SW480 (cell line): ENCODE measurements at regions not wholly inside any gene's neighbourhood (a gene's known extent, or its start where the extent isn't known, plus 50 kb on each side); places are given as distances from the start of the nearest gene placed in this dataset.

ENCODE experiments used
- DNase-seq: peaks from one replicate; pipeline ENCODE4 v3.0.0-alpha.2; 2016; ENCODE audit warnings: low spot score

DNA sequence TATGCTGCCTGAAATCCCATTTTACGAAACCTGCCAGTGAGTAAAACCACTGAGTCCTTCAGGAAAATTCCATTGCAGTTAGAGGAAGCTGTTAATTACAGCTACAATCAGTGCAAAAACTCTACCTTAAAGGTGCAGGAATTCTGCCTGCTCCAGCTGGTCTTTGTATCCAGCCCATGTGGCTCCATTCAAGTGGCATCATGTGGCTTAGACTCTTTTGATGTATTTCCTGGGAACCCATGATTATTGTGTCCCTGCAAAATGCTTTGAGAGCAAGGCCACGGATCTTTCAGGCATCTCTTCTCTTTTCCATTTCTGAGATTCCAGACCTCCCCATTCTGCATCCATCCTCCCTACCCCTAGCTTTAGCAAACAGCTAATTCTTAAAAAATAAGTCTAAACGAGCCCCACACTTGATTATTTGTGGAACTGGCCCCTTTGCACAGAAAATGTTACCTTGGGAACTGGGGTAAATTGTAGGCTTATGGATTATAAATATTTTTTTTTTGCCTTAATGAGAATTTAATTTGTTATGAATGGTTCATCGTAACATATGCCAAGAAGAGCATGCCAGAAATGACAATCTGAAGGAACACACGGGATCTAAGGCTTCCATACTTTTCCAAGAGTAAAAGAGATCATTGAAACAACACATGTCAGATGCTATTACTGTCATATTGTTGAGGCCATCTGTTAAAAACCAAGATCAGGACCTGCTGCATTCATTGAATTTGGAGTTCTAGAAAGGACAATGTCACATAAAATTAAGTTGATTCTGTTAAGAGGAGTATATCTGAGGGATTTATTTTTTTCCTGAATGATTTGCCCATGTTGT, 144.6 kb downstream of the TPH2 start:
- no peak for DNase-seq

- no peak for DNase-seq
These were observed 145.4 kb downstream of the TPH2 start for GRCh38 chr12:72084061-72084460.

DNA sequence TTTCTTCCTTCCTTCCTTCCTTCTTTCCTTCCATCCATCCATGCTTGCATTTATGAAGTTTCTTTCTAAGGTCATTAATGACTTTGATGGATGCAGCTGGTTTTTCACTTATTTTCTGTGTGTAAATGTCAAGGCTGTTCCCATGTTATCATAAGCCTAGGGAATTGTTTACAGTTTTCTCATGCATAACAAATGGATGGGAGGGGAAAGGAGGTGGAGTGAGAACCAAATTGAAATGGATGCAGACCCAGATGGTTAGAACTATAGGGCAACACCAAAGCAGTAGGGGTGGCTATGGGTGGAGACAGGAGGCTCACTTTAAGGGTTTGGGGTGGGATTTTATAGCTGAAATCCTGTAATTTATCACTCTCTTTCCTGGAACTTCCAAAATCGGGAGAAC, 146.2 kb downstream of the TPH2 start:
- no peak for DNase-seq

DNA sequence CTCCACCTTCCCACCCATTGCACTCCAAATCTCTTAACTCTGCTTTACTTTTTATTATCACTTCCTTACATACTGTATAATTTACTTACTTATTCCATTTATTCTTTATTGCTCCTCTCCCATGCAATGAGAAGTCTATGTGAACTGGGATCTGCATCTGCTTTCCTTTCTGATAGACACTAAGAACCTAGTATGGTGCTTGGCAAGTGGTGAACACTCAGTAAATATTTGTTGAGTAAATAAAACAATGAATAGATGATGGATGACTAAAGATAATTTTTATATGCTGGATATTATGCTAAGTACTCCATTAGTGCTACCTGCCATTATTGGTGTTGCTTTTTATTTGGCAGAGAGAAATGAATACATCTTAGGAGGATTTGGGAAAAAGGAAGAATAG, 151.0 kb downstream of the TPH2 start:
- DNase-seq, result no peak

GRCh38 chr12:72093424-72093823, 154.8 kb downstream of the TPH2 start:
- no peak for DNase-seq

DNA sequence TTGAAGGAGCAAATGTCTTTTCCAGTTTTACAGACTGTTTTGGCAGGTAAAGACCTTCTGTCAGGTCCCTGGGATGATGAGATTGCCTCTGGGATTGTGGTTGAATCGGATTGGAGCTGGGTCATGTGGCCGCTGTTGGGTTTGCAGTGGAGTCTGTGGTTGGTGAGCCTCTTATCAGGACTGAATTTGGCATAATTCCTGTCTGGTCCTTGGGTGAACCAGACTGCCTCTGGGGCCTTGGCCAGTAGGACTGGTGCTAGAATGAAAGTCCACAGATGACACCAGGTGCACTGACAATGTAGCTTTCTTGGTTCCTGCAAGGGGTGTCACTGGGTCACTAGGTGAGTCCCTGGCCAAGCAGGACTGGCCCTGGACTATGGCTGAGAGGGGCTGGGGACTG, 155.3 kb downstream of the TPH2 start:
- DNase-seq, result no peak

DNA sequence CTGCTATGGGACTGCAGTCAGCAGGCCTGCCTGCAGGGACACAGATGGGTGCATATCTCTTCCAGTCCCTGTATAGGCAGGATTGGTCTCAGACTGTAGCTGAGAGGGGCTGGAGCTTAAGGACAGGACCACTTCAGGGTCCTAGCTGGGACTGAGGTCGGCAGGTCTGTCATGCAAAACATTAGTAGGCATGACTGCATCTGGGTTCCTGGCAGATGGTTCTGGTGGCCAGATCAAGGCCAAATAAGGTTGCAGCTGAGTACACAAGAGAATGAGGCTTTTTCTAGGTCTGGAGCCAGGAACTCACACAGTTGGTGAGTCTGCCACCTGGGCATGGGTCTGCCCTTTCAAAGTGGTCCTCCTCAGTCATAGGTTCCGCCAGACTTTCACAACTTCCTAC, 155.8 kb downstream of the TPH2 start:
- DNase-seq, result no peak

DNA sequence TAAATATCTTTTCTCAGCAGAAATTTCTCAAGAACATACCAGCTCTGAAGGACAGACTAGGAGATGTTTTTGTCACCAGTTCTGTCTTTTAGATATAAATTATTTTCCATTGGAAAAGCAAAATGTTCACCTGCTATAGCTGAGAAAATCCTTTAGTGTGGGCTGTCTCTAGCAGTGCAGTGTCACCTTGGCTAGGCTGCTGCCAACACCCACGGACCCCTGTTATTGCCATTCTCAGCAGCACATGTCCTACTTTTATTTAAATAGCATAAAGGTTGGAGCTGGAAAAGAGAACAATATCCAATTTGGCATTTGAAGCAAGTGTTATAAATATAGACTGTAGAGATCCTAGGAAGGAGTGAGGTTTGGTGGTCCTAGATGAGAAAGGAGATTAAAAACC, 156.4 kb downstream of the TPH2 start:
- no peak for DNase-seq

- DNase-seq, result no peak
These were observed 160.0 kb downstream of the TPH2 start for GRCh38 chr12:72098622-72099021.

DNA sequence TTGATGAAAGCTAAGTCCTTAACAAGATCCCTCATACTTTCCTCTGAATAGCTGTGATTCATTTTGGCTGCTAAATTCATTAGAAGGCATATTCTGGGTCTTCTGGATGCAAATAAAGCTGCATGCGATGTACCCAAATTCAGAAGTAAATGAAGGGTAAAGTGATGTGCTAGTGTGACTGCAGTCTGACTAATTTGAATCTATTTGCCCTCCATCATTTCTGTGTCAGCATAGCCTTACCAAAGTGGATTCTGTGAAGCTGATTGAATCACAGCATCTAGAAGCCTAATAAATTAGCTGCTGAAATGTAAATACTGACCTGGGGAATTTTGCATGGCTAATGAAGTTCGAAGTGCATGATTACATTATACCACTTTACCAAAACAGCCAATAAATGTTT, 162.2 kb downstream of the TPH2 start:
- DNase-seq, result no peak

- DNase-seq, result no peak
These were observed 163.5 kb downstream of the TPH2 start for GRCh38 chr12:72102150-72102549.

DNA sequence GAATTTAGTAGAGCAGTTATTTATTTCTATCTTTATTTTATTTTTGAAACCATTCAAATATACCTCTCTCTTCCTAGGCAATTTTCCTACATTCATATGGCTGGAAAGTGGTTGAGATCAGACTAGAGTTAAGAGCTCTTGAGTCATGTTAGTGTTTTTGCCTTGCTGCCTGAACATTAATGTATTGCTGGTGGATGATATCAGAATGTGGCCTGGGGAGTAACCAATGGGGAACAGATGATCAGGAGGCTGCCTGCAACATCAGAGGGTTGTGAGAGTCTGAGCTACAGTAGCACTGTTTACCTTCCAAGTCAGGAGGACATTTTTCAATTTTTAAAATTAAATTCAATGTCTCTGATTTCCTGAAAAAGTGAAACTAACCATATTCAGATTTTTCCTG, 166.3 kb upstream of the TRHDE start:
- DNase-seq, result no peak

DNA sequence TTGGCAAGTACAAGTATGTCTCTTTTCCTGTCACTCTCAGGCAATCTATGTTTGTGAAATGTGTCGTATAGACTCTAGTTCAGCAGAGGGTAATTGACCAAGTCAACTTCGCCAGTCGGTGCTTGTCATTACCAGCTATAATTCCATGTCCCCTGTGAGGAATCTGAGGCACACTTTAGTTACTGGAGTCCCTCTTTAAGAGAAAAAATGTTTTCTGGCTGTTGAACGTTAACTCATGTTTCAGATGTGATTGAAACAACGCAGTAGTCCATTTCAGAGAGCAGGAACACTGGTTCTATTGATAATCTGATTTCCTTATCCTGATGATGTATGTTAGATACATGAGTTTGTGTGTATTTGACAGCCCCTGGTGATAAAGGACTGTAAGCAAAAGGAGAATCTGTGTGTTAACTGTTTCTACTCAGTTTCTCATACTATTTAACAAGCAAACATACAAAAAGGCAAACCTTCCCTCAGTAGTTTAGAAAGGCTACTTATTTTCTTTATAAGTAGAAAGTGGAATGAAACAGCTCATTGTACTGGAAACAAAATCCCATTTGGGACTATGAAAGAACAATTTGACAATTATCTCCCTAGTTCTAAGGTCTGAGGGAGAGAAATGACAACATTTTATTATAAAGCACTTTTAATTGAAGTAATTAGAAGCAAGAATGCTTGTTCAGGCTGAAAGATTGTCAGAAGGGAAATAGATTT, 161.1 kb upstream of the TRHDE start:
- DNase-seq, result no peak

- DNase-seq, result no peak
These were observed 160.5 kb upstream of the TRHDE start for GRCh38 chr12:72111706-72112105.

DNA sequence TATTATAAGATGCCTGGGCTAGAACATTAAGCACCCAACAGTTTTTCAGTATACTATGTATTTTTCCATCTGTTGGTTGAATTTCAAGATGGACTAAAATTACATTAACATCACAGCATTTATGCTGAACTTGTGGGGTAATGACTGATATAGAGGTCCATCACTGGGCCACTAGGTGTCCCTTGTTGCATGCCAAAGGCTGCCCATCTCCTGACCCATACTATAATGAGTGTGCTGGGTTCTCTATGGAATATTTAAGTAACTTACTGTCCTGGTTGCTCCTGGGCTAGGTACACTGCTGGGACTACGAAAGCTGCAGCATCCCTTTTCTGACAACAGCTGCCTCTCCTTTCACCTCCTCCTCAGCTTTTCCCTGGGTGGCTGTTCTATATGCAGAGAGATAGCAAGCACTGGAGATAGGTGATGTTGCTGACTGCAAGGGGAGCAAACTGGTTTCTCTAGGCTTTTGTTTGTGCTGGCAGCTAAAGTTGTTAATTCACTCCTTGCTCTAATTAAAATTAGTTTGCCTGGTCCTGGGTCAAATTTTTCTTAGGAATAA, 138.6 kb upstream of the TRHDE start:
- no peak for DNase-seq

- no peak for DNase-seq
These were observed 137.7 kb upstream of the TRHDE start for GRCh38 chr12:72134246-72135020.

DNA sequence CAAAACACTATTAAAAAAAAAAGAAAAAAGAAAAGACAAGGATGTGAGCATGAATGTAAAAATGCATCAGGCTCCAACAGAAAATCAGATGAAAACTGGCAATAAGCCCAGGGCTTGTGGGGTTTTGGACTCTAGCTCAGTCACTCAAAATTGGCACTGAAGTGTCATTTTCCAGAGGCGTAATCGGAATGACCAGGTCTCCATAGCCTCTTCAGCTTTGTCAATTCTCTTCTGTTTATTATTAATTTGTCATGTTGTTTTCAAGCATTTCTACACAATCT, 137.2 kb upstream of the TRHDE start:
- no peak for DNase-seq

GRCh38 chr12:72136792-72137191, 135.4 kb upstream of the TRHDE start:
- no peak for DNase-seq

DNA sequence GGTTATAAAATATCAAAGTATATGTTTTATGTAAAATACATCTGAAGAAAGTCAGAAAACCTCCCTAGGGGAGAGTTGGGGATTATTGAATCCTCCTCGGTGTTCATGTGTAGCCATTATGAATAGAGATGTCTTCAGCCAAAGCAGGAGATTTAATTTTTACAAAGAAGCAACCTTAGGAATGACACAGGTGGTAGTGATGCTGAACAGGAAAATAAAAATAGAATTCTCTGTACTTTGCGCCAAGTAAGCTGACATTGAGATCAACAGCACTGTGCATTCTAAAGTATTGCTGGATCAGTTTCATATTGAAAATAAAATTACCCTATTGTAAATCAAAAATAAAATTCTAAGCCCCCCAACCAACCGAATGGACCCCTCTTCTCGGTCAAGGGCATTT, 132.8 kb upstream of the TRHDE start:
- DNase-seq, result no peak

DNA sequence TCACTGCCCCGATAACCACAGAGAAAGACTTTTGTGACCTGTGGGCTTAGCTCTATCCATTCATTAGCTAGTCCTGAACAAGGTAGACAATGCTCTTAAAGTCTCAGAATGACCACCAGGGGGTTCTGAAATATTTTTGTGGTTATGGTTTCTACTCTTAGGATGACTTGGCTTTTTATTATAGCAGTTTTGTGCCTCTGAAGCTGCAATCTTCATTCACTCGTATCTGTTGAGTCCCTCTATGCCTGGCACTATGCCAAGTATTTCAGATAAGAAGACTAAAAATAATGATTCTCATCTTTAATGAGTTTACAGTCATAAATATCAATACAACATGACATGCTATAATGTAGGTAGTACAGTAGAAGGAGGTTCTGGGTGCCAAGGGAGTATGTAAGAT, 130.8 kb upstream of the TRHDE start:
- DNase-seq, result peak; percentile 12

GRCh38 chr12:72144553-72144952, 127.6 kb upstream of the TRHDE start:
- DNase-seq, result no peak

DNA sequence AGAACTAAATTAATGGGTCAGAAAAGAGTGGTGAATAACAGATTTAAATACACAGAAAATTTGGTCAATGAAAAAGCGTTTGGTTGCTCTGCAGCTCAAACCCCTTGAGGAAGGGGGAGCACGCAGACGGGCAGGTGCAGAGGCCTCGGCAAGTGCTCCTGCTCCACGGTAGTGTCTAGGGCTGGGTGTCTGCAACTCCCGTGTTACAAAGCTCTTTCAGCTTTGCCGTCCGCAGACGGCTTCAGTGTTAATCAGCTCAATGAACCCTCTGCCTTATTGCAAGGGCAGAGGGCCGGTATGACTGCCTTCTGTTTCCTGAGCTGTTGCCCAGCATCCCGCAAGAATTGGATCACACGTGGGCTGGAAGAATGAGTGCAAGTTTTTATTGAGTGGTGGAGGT, 125.7 kb upstream of the TRHDE start:
- DNase-seq, result no peak

- DNase-seq, result no peak
These were observed 123.5 kb upstream of the TRHDE start for GRCh38 chr12:72148709-72149108.
